GM12878 (cell line): ENCODE measurements at regions not wholly inside any gene's neighbourhood (a gene's known extent, or its start where the extent isn't known, plus 50 kb on each side); places are given as distances from the start of the nearest gene placed in this dataset.

Source experiments
- MXI1 ChIP-seq: fragments of 150-350 bp; IDR thresholded peaks from 2 replicates; pipeline ENCODE4 v1.6.1; 2011; ENCODE audit warnings: low read depth, mild to moderate bottlenecking, inconsistent platforms, low read length, improper control_type of control experiment
- PAX5 ChIP-seq: IDR thresholded peaks from 2 replicates; pipeline ENCODE4 v1.6.1; 2011; ENCODE audit warnings: low read depth, low read length, borderline replicate concordance
- POLR2A ChIP-seq: IDR thresholded peaks from 2 replicates; pipeline ENCODE4 v1.6.1; 2011; ENCODE audit warnings: low read depth, mild to moderate bottlenecking, low read length
- RELA ChIP-seq: fragments of 450-650 bp; IDR thresholded peaks from 2 replicates; pipeline ENCODE4 v1.8.0; 2014; ENCODE audit warnings: borderline replicate concordance; ENCODE audit not compliant: partially characterized antibody
- SIX5 ChIP-seq: IDR thresholded peaks from 2 replicates; pipeline ENCODE4 v1.6.1; 2011; ENCODE audit warnings: mild to moderate bottlenecking, low read depth, low read length, moderate library complexity; ENCODE audit not compliant: severe bottlenecking
- SREBF1 ChIP-seq: IDR thresholded peaks from 2 replicates; pipeline ENCODE4 v1.6.1; 2012; ENCODE audit warnings: mild to moderate bottlenecking, low read length
- TF ChIP-seq, protein P1 (sequence below), 3 experiments: IDR thresholded peaks in 2 of 3; conservative IDR thresholded peaks in 1 of 3; 2 replicates each; pipeline ENCODE4 v1.5.1; 2011; ENCODE audit warnings: low read depth in 3 of 3, low read length in 3 of 3, mild to moderate bottlenecking in 3 of 3, control low read depth in 2 of 3, moderate library complexity in 2 of 3, inconsistent platforms in 1 of 3, mixed read lengths in 1 of 3; ENCODE audit not compliant: control insufficient read depth in 2 of 3, insufficient read depth in 1 of 3; ENCODE audit errors: extremely low read depth in 1 of 3
- TF ChIP-seq, protein P2 (sequence below): IDR thresholded peaks from 2 replicates; pipeline ENCODE4 v1.6.1; 2011; ENCODE audit warnings: borderline replicate concordance, low read depth, mild to moderate bottlenecking, moderate library complexity, low read length; ENCODE audit not compliant: insufficient read depth, poor library complexity, severe bottlenecking
- TF ChIP-seq, protein P3 (sequence below): fragments of 150-350 bp; IDR thresholded peaks from 2 replicates; pipeline ENCODE4 v1.6.1; 2016; ENCODE audit warnings: low read depth, low read length
- TF ChIP-seq, protein P4 (sequence below): fragments of 450-650 bp; IDR thresholded peaks from 2 replicates; pipeline ENCODE4 v1.6.1; 2017; ENCODE audit warnings: mild to moderate bottlenecking

DNA sequence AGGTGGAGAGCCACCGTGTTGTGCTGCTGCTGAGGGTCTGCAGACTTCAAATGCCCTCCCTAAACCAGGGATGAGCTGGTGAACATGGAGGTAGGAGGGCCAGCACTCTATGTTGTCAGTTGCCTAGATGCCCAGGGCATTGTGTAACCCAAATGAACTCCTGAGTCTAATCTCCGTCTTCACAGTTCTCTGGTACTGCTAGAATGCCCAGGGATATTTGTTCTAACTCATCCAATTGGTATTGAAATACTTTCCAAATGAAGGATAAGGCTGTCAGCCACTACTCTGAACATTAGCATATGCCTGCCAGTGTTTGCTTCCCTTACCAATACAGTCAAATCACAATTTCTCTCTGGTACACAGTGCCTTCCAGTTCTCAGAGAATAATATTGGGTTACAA lies 492.6 kb downstream of the SLC4A3 start:
- TF ChIP-seq SIX5 (no peak), PAX5 (no peak), SREBF1 (no peak), MXI1 (no peak), RELA (no peak), POLR2A (no peak)
- TF ChIP-seq, protein P1, sequence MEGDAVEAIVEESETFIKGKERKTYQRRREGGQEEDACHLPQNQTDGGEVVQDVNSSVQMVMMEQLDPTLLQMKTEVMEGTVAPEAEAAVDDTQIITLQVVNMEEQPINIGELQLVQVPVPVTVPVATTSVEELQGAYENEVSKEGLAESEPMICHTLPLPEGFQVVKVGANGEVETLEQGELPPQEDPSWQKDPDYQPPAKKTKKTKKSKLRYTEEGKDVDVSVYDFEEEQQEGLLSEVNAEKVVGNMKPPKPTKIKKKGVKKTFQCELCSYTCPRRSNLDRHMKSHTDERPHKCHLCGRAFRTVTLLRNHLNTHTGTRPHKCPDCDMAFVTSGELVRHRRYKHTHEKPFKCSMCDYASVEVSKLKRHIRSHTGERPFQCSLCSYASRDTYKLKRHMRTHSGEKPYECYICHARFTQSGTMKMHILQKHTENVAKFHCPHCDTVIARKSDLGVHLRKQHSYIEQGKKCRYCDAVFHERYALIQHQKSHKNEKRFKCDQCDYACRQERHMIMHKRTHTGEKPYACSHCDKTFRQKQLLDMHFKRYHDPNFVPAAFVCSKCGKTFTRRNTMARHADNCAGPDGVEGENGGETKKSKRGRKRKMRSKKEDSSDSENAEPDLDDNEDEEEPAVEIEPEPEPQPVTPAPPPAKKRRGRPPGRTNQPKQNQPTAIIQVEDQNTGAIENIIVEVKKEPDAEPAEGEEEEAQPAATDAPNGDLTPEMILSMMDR (IDR thresholded peaks at IDR 0.05 in 2 of 3, conservative IDR thresholded peaks at IDR 0.05 in 1 of 3; ENCODE audit: control insufficient read depth in 2 of 3, extremely low read depth in 1 of 3, insufficient read depth in 1 of 3, low read depth in 3 of 3, low read length in 3 of 3), result no peak
- TF ChIP-seq, protein P2, sequence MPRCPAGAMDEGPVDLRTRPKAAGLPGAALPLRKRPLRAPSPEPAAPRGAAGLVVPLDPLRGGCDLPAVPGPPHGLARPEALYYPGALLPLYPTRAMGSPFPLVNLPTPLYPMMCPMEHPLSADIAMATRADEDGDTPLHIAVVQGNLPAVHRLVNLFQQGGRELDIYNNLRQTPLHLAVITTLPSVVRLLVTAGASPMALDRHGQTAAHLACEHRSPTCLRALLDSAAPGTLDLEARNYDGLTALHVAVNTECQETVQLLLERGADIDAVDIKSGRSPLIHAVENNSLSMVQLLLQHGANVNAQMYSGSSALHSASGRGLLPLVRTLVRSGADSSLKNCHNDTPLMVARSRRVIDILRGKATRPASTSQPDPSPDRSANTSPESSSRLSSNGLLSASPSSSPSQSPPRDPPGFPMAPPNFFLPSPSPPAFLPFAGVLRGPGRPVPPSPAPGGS, result no peak
- TF ChIP-seq, protein P3, sequence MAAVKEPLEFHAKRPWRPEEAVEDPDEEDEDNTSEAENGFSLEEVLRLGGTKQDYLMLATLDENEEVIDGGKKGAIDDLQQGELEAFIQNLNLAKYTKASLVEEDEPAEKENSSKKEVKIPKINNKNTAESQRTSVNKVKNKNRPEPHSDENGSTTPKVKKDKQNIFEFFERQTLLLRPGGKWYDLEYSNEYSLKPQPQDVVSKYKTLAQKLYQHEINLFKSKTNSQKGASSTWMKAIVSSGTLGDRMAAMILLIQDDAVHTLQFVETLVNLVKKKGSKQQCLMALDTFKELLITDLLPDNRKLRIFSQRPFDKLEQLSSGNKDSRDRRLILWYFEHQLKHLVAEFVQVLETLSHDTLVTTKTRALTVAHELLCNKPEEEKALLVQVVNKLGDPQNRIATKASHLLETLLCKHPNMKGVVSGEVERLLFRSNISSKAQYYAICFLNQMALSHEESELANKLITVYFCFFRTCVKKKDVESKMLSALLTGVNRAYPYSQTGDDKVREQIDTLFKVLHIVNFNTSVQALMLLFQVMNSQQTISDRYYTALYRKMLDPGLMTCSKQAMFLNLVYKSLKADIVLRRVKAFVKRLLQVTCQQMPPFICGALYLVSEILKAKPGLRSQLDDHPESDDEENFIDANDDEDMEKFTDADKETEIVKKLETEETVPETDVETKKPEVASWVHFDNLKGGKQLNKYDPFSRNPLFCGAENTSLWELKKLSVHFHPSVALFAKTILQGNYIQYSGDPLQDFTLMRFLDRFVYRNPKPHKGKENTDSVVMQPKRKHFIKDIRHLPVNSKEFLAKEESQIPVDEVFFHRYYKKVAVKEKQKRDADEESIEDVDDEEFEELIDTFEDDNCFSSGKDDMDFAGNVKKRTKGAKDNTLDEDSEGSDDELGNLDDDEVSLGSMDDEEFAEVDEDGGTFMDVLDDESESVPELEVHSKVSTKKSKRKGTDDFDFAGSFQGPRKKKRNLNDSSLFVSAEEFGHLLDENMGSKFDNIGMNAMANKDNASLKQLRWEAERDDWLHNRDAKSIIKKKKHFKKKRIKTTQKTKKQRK, result no peak
- TF ChIP-seq, protein P4, sequence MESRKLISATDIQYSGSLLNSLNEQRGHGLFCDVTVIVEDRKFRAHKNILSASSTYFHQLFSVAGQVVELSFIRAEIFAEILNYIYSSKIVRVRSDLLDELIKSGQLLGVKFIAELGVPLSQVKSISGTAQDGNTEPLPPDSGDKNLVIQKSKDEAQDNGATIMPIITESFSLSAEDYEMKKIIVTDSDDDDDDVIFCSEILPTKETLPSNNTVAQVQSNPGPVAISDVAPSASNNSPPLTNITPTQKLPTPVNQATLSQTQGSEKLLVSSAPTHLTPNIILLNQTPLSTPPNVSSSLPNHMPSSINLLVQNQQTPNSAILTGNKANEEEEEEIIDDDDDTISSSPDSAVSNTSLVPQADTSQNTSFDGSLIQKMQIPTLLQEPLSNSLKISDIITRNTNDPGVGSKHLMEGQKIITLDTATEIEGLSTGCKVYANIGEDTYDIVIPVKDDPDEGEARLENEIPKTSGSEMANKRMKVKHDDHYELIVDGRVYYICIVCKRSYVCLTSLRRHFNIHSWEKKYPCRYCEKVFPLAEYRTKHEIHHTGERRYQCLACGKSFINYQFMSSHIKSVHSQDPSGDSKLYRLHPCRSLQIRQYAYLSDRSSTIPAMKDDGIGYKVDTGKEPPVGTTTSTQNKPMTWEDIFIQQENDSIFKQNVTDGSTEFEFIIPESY, result no peak
